Stimulated activated naive CD8-positive, alpha-beta T cell treated with anti-CD3 and anti-CD28 coated beads, Interleukin-15, Interleukin-2, amounts not matched to agents 100 U/mL and 50 U/mL, for 24 hours (primary cell): ENCODE measurements at regions not wholly inside any gene's neighbourhood (a gene's known extent, or its start where the extent isn't known, plus 50 kb on each side); places are given as distances from the start of the nearest gene placed in this dataset.

ENCODE experiments used
- ATAC-seq: fragments of 150-1000 bp; cut with Tn5 transposase; one replicate; pipeline ENCODE4 v1.10.0; 2021
- DNase-seq: peaks from one replicate; pipeline ENCODE4 v3.0.0; 2021

DNA sequence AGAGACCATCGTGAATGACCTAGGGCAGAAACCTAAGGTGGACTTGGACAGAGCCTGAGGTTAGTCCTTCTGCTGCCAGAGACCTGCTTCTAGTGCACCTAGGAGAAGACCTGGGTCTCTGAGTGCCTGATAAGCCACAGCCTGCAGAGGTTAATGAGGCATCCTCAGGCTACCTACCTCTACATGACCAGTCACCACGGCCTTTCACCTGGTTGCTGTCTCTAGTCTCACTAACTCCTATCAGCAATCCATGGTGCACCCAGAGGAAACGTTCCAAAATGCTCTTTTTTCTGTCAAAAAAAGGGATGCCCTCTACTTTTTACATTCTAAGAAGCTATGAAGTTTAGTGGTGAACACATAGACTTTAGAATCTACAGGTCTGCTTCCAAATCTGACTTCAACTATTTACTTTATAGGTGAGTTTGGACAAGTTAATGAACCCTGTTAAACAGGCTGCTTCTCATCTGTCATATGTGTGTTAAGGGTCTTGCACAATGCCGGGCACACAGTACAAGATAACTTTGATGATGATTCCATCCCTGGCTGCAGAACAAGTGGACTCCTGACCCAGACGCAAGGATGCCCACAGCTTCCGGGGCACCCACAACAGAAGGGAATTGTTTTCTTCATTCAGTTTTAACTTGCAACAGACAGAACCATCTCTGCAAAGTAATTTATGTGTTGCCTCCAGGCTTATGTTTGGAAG, 469.9 kb upstream of the CDH5 start:
- no peak for ATAC-seq

DNA sequence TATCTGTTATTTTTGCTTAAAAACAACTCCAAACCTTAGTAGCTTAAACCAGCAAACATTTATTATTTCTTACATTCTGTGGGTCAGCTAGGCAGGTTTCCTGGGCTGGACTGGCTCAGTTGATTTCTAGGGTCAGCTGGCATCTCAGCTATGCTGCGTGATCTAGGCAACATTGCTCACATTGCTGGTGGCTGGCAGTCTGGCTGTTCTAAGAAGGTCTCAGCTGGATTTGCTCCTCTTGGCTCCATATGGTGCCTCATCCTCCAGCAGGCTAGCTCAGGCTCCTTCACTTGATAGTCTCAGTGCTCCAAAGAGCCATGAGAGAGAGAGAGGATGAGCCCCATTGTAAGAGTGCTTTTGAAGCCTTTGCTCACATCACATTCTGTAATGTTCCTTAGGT, 470.6 kb upstream of the CDH5 start:
- ATAC-seq (no peak), DNase-seq (no peak)

More for the DNA sequence above, 469.9 kb upstream of the CDH5 start:
- DNase-seq, result no peak

DNA sequence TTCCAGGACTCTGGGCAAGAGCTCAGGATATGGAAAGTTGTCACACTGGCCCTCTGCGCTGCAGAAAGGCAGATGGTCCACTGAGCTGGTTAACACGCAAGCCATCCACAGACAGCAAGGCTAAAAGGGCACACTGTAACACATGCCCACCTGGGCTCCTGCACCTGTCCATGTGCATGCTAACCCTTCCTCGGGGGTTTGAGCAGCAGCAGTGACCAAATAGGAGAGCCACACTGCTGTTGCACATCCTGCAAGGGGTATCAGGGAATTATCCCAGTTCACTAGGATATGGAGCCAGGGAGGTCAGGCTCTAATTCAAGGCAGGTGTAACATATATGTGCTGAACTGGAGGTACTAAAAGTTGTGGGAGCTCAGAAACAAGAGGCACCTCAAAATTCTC, 471.0 kb upstream of the CDH5 start:
- no peak for ATAC-seq

DNA sequence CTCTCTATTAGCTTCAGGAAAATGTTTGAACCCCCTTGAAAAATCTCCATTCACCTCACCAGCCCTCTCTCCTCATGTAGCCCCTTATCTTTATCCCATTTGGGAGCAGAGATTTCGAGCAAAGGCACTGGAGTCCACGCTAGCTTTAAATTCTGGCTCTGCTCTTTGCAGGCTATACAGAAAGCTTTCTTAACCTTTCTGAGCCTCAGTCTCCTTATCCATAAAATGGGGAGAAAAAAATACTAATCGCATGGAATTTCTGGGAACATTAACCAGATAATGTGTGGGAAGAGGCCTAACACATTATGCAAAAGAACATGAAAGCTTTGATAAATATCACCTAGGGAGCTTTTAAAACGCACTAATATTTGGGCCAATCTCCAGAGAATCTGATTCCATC, 476.3 kb upstream of the CDH5 start:
- DNase-seq, result no peak
- ATAC-seq, result no peak

More for the DNA sequence above, 471.0 kb upstream of the CDH5 start:
- no peak for DNase-seq

DNA sequence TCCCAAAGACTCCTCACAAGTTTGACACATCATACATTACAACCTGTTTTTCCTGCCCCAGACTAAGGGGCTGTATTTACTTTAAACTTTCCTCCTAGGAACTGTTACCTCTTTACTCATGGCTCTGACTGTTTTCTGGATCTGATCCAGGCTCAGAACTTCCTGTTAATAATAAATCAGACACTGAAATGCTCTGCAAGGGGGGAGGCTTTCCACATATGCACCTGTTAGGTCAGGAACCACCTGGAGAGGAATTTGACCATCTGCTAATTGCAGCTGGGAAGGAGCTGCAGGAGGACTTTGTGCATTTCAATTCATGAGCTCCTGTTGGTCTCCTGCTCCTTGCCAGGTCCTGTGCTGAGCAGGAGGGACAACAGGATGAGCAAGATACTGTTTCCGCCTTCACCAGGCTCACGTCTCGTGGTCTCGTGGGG, 476.9 kb upstream of the CDH5 start:
- no peak for DNase-seq
- ATAC-seq, result no peak

DNA sequence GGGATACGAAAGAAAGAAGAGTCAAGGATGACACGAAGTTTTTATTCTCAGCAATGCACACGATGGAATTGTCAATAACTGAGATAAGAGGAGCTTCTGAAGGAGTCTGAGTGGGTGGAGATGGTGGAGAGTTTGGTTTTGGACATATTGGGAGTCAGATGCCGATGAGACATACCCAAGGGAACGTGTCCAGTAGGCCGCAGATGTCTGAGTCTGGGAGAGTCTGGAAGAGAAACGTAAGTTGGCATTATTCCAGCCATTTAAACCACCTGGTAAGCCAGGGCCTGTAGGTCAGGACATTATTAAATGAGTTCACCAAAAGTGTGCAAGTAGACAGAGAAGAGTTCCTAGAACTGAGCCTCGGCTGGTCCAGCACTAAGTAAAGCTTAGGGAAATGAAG, 478.3 kb upstream of the CDH5 start:
- DNase-seq, result no peak
- ATAC-seq, result no peak

DNA sequence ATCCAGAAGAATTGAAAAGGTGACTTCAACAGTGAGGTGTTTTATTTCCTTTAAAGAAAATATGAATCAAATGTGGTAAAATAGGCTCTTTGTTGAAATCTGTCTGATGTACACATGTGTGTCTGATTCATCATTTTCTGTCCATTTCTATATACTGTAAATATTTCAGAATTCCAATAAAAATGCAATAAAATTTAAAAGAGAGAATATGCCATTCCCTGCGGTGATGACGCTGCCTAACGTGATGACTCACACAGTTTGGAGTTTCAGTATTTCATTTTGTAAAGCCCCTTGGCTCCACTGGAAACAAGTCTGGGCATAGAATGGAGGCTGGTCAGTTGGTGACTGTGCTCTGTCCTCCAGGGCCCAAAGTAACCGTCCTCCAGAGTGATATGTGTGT, 482.5 kb upstream of the CDH5 start:
- ATAC-seq (no peak), DNase-seq (no peak)

DNA sequence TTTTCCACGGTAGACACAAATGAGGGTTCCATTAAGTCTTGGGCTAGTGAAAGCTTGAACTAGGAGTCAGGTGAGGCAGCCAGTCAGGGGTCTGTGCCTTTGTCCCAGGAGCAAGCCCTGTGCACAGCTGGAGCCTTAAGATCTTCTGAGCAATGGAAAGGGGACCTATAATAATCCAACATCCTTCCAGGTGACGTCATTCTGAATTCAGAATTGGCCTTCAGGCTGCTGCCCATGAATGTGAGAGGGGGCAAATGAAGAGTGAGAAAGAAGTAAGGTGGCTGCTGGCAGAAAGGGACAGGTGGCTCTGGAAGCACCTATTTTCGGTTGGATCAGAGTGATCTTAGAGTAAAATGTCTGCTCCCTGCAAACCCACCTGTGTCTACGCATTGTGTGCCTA, 488.1 kb upstream of the CDH5 start:
- no peak for DNase-seq
- no peak for ATAC-seq

DNA sequence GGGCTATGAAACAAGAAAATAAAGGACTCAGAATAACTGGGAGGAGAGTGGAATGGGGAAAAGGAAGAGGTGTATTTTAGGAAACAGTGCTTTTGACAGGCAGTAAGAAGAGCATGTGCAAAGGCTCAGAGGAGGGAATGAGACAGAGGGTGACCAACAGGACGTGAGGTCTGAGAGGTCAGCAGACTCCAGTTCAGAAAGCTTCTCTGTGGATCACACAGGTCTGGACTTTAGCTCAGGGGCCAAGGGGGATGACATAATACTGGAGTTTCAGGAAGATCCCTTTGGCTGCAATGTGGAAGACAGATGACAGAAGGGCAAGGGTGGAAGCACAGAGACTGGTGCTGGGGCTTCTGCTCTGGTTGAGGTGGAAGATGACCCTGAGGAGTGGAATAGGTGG, 489.9 kb upstream of the CDH5 start:
- no peak for ATAC-seq
- DNase-seq, result no peak

DNA sequence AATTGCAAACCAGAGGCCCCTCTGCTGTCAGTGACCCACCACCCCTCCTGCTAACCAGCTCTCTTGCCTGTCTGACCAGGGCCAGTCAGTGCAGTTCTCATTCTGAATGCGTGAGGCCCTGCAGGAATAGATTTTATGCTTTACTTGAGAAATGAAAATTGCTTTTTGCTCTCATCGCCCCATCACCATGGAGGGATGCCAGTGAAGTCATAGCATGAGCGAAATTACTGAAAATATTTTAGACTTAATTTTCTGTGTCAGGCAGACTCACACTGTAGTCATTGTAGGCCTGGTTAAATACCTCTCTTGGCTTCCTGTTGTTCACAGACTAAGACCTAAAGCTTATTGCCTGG, 490.5 kb upstream of the CDH5 start:
- ATAC-seq (no peak), DNase-seq (no peak)

DNA sequence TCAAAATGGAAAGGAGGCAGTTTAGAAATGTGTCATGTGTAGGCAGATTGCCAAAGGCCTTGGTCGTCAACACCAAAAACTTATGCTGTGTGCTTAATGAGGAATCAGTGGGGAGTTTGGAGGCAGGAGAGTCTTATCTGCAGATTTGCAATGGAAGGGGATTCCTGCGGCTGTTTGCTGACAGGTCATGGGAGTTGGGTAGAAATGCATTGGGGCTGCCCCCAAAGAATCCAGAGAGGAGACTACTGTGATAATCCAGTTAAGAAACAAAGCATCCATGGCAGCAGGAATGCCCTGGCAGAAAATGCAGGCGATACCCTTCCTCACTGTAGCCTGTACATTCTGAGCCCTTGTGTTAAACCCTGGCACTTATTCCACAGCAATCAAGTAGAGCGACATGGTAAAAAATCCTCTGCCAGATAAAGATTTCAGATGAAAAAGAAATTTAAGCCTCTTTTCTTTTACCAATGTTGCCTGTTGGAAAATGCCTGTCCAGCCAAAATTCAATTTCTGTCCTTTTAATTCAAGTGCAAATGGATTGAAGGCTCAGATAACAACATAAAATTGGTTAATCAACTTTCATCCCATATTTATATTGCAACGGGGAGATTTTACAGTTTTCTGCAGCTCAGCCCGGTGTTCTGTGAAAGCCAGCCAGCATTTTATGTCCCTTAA, 491.0 kb upstream of the CDH5 start:
- DNase-seq (no peak), ATAC-seq (no peak)

DNA sequence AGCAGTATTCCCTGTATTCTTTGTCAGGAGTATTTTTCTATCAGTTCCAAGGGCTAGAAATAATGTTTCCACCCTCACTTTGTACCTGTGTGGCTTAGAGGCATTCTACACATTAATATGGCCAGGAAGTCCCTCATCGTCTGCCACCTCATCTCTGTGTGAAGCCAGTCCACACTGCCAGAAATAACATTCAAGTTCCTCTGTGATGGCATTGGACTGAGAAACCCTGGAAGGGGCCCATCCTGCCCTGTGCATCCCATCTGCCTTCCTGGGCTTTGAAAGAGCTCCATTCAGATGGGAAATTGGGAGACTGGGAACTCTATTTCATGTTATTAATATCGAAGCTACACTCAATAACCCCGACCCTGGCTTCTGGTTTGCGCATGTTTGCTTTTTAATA, 497.2 kb upstream of the CDH5 start:
- no peak for ATAC-seq
- no peak for DNase-seq

DNA sequence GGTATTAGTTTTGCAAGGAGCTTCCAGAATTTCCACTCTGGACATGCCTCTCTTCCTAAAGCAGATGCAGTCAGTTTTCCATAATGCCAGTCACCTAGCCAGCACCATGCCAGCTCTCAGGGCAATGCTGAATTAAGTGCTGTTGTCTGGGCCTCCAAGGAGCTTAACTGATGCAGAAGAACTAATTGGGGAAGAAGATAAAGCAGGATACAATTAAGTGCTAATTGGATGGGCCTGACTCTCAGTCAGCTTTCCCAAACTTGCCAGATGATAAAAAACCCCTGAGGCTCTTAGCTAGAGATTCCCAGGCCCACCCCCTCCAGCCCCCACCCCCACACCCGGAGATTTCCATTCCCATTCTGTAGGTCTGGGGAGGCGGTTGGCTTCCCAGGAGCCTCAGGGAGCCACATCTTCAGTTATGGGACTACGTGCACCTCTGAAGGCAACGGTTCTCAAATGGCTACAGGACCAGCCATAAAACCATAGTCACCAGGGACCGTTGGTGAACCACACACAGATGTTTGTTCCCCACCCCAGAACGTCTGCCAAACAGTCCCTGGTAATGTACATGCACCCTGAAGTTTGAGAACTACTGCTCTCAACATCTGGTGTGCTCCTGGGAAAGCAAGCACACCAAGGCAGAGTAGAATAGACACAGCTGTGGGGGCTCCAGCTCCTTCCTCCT, 499.1 kb upstream of the CDH5 start:
- DNase-seq (no peak), ATAC-seq (no peak)

DNA sequence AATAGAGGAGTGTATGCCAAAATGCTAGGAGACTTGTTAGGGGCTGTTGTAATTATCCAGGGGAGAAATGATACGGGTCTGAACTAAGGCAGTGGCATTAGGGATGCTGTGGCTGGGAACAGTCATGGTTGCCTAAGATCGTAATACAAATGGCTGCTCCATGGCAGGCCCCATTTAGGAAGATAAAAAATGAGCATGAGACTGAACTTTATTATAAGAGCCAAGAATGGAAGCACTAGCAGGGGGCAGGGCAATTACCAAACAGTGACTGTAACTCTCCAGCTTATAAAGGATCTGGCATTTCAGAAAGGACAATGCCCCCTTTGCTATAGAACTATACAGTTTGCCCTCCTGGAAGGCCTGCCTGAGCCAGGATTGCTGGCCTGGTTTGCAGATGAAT, 503.3 kb upstream of the CDH5 start:
- ATAC-seq (no peak), DNase-seq (no peak)

DNA sequence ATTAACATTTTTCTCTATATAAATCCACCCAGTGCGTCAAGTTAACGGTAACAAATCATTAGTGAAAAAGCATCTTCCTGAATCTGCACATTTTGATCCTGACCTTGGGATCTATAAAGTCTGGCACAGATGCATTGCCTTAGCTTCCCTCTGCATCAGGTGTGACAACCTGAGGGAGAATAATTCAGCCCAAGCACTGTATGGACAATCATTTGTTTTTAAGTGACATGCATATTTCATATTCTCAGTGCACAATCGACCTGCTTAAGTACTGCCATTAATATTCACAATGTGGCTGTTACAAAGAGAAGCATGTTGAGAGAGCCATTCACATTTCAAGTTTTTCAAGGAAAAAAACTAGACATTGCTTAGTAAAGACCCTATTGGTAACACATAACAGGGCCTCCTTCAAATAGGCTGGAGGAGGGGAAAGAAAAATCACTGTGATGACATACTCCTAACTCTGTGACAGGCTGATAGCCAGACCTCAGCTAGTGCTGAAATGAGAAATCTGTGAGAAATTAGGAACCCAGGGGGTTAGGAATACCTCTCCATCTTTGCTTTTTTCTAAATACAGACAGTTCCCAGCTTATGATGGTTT, 505.3 kb upstream of the CDH5 start:
- no peak for DNase-seq
- no peak for ATAC-seq

DNA sequence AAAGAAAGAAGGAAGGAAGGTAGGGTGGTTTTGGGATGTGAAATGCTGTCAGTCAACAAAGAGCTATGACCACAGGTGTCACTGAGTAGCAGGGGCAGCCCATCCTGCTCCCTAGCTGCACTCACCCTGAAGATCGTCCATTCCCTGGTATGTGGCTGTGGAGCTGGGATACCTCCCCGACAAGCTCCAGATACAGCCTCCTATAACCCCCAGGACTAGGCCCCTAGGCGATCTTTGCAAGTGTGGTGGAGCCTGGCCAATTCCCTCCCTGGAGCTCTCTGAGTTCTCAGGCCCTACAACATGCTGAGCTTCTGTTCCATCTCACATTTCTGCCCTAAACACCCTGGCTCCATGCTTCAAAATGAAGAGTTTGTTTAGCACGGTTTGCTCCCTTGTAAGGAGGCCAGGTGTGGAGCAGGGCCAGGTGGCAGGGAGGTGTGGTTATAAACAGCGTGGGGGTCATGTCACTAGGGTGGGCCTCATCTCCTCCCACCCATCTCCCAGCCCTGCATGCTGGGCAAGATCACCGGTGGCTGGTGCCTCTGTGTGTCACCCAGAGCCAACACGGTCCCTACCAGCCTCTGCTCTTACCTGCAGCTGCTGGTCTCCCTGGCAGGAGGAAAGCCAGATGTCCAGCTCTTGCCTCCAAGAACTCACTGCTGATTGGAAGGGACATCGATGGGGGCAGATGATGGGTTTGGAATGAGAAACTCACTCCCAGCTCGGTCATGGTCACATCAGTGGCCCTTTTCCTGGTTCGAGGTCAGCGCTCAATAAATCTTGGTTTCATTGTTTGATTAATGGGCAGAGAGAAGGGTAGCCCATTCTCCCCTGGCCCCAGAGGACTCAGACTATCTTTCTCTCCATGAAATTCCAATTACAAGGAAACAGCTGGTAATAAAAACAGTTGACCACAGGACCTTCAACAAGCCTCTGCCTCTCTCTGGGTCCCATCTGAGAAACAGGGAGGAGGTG, 511.0 kb upstream of the CDH5 start:
- no peak for DNase-seq
- no peak for ATAC-seq

DNA sequence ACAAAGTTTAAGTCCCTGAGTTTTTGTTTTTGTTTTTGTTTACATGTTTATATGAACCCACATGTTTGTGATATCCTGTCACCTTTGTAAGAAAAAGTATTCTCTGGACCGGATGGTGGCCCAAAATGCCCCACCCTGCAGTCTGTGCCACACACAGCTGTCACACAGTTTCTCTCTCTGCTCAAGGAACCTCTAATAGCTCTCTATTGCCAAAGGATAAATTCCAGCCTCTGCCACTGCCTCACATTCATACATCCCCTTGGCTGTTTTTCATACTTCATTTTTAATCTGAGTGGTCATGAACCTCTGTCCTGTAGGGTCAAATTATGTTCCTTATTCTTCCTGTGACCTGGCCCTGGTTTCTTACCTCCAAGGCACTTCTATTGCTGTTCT, 520.3 kb upstream of the CDH5 start:
- no peak for ATAC-seq
- no peak for DNase-seq

DNA sequence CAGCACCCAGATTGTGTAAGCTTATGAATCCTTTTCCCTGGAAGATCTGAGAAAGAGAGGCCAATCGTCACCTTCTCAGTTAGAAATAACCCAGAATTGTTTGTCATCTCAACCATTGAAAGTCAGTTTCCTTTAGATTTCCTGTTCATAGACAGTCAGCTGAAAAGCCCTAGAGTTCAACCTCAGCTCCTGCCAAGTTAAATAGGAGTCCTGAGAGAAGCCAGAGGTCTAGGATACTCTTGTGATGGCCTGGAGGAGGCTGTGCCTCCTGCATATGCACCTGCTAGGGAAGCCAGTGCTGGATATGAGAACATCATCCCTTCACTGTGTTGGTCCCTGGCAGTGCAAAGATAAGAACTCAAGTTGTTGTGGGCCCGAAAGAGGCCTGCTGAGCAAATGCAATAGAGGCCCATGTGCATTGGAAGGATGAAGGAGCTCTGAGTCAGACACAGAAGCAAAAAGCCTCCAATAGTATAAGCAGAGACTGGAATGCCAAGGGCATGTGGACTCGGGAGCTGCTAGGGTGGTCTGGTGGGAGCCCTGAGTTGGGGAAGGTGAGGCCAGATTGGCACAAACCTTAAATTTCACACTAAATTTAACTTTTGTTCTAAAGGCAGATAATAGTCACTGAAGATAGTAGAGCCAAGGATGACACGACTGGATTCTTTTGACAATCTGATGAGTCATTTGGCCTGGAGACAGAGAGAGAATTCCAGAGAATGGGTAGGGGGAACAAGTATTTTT, 520.9 kb upstream of the CDH5 start:
- ATAC-seq (no peak), DNase-seq (no peak)

DNA sequence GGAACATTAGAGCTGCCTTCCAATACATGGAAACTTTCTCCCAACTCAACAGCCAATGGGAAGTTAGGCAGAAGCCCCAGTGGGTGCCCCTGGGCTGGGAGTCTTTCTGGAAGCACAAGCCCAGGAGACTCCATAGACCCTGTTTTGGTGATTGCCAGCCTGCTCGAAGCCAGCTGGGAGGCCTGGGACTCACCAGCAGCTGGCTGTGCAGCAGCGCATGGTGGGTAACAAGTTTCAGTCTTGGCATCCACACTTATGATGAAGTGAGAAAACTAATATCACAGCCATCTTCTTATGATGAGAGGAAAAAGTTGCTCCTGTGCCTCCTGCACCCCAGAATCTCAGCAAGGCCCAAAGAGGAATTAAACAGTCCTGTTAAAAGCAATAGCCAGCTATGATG, 522.5 kb upstream of the CDH5 start:
- DNase-seq (no peak), ATAC-seq (no peak)

DNA sequence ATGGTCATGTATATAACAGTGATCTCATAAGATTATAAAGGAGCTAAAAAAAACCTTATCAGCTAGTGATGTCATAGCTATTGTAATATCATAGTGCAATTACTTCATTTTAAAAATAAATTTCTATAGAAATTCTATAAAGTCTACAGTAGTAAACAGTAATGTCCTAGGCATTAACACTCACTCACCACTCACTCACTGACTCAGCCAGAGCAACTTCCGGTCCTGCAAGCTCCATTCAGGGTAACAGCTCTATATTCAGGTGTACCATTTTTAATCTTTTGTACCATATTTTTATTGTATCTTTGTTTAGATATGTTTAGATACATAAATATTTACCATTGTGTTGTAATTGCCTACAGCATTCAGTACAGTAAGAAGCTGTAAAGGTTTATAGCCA, 524.4 kb upstream of the CDH5 start:
- DNase-seq (no peak), ATAC-seq (no peak)

DNA sequence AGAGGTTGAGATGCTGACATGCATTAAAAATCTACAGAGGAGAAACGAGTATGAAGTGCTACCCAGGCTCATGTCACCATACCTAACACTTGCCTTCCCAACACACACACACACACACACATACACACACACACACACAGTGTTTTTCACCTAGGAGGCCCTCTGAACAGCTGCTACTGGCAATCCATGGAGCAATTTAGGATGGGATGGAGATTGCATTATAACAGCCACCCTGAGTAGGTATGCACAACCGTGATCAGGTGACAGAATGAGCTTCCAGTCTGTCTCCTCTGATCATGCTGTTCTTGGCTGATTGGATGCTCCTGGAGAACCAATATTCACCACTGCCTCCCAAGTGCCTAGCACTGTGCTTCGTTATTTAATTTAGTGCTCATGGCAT, 528.5 kb upstream of the CDH5 start:
- ATAC-seq, result no peak
- no peak for DNase-seq
